Globus pallidus (tissue), 1 donor: ENCODE measurements at regions not wholly inside any gene's neighbourhood (a gene's known extent, or its start where the extent isn't known, plus 50 kb on each side); places are given as distances from the start of the nearest gene placed in this dataset.
A peak's percentile ranks its signal among the peaks of the same experiment; 100 is the strongest.

Source experiments
- DNase-seq: peaks from one replicate; pipeline ENCODE4 v3.0.0-alpha.2; 2015; ENCODE audit warnings: low spot score

DNA sequence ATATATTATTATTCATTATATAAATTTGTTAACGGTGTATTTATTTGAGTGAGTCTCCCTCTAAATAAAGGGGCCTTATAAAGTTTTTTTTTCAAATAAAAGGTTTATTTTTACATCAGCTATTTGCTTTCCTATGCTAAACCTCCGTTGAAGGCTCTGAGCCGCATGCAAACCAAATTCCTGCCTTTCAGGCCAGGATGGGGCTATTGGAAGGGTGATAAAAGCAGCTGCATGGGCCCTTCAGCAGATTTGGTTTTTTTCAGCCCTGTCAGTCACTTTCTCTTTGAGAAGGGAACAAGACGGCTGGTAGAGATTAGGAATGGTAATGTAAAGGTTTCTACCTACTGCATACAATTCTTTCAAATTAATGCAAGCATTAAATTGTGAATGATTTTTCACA, 244.2 kb downstream of the WNT5A start:
- DNase-seq: no peak

DNA sequence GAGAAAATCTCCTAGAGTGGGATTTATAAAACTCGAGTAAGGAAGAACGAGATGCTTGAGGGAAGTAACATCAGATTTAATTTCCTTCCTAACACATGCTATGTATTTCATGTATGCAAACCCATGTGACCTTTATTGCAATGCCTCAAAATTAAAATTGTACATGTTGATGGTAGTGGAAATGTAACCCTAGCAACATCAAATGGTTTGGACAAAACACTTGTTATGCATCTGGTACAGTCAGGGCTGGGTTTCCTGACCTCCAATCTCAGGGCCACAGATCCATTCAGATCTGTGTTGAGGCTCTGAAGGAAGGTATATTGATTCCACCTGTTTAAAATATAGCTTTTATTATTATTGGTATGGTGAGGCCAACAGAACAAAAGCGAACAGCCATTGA, 246.0 kb downstream of the WNT5A start:
- no peak for DNase-seq

DNA sequence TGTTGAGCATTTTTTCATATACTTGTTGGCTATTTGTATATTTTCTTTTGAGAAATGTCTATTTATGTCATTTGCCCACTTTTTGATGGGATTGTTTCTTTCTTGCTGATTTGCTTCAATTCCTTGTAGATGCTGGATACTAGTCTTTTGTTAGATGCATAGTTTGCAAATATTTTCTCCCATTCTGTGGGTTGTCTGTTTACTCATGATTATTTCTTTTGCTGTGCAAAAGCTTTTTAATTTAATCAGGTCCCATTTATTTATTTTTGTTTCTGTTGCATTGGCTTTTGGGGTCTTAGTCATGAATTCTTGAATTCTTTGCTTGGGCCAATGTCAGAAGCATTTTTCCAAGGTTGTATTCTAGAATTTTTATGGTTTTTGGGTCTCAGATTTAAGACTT, 251.7 kb downstream of the WNT5A start:
- DNase-seq: no peak

DNA sequence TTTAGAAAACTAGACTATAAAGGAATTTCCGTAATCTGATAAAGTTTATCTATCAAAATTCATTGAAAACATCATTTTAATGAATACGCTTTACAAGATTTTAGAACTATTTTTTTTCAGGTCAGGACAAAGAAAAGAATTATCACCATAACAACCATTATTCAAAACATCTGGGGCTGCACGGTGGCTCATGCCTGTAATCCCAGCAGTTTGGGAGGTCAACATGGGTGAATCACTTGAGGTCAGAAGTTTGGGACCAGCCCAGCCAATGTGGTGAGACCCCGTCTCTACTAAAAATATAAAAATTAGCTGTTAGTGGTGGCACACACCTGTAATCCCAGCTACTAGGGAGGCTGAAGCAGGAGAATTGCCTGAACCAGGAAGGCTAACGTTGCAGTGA, 260.4 kb downstream of the WNT5A start:
- DNase-seq: no peak

DNA sequence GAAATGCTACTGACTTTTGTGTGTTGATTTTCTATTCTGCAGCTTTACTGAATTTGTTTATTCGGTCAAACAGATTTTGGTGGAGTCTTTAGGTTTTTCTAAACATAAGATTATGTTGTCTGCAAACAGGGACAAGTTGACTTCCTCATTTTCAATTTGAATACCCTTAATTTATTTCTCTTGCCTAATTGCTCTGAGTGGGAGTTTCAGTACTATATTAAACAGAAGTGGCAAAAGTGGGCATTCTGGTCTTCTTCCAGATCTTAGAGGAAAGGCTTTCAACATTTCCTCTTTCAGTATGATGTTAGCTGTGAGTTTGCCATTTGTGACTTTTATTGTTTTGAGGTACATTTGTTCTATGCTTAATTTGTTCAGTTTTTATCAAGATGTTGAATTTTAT, 268.5 kb downstream of the WNT5A start:
- no peak for DNase-seq

DNA sequence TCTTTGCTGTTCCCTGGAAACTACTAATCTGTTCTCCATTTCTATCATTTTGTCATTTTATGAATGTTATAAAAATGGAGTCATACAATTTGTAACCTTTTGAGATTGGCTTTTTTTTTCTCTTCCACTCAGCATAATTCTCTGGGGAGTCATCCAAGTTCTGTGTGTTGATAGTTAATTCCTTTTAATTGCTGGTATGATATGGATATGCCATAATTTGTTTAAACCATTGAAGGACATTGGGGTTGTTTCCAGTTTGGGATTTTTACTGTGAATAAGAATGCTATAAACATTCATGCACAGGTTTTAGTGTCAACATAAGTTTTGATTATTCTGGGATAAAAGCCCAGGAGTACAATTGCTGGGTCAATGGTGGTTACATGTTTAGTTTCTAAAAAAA, 279.4 kb downstream of the WNT5A start:
- no peak for DNase-seq

DNA sequence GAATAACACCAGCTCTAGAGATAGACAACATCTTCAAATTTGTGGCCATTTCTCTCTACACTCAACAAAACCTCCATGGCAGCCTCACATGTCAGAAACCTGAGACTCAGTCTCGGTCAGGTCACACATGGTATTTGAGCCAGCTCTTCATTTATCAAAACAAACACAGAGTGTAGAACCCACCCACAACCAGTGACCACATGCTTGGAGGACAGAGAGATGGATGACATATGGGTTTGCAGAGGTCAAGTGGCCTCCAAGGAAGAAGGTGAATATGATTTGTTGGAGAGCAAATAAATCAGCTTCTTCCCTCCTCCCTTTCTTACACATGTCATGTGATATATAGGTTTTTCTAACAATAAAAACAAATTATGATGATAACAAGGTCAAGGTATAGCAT, 278.1 kb upstream of the LRTM1 start:
- DNase-seq: no peak

DNA sequence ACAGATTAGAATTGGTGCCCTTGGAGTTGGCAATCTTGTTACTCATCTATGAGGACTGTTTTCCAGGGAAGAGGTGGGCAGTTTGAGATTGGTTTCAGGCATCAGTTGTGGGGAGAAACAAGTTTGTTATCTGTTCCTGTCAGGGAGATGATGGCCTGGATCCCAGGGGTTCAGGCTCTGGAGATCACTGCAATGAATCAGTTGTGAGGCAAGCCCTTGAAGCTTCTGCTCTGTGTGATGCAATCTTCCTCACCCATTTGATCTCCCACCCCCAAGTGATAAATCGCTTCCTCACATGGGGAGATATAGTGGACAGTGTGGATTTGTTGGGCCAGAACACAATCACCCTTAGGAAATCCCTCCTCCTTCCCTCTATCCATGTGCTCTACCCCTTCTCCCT, 276.6 kb upstream of the LRTM1 start:
- DNase-seq: no peak

DNA sequence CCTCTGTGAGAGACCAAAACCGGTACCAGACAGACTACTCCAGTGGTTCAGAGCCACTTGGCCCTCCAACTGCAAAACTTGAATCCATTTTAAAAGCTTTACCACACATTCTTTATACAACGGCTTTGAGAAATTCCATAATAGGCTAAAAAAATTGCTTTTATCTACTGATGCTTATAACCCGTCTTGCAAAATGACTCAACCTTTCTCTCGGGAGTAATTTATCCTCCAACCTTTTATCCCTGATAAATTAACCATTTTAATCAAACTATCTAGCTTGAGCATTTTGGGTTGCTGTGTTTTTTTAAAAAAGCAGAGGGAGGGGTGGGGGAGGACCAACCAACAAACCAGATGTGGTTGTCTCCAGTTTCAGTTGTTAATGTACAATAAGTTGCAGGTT, 275.7 kb upstream of the LRTM1 start:
- no peak for DNase-seq

DNA sequence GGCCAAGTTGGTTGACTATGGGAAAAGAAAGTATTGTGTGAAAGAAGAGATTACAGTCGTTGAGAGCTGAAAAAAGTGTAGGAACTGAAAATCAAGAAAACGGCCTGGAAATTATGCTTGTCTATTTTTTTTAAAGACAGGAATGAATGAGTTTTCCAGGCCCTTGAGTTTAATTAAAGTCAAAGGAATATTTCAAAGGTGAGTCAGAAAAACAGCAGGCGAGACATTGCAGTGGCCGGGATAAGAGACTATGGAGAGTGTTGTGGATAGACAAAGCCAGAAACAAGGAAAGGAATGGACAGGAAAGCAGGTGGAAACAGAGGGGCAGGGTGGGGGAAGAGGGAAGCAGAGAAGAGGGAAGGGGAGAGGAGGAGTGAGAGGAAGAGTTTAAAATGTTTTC, 275.1 kb upstream of the LRTM1 start:
- DNase-seq: no peak

DNA sequence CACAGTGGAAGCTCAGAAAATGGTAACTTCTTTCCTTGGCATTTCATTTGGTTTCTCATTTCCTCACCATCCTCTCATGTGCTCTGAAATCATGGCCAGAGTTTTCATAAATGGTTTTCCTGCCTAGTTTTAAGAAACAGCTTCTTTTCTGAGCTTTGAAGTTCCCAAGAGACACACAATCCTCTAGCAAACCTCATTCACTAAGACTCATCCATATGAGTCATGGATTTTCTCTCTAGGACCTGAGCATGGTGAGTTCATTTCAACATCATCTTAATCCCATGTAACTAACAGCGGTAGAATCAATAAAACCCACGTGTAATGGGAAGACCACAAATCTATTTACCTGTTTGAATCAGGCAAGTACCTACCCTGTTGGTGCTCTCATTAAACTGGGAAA, 274.5 kb upstream of the LRTM1 start:
- DNase-seq: no peak

DNA sequence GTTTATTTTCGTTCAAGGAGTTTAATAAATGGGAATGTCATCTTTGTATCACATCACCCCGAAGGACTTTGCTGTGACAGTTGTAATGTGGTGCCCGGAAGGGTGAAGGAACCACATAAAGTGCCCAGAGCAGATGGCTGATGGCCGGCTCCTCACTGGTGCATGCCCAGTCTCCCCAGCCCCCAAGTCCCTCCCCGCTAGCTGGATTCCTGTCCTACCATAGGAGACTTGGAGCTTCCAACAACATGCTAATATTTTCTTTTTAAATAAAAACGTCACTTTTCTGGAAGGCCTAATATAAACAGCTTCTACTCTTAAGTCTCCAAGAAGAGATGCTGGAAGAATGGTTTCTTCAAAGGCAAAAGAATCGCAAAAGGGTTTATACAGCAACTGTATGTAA, 273.9 kb upstream of the LRTM1 start:
- DNase-seq: no peak

DNA sequence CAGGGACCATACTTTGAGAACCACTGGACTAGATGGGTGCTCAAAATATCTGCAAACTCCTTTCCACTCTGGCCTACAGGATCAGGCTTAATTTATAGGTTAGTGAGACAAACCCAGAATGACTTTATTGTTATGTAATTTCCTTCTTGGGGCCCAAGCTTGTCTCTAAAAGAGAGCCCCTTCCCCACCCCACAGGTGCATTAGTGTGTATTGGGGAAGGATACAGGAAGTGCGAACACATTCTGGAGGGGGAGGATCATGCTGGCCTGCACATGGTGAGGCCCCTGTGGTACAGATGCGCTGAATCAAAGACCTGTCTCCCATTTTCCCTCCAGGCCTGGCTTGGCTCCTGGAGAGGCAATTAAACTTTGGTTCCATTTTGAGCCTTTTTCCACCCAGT, 273.0 kb upstream of the LRTM1 start:
- DNase-seq: no peak

DNA sequence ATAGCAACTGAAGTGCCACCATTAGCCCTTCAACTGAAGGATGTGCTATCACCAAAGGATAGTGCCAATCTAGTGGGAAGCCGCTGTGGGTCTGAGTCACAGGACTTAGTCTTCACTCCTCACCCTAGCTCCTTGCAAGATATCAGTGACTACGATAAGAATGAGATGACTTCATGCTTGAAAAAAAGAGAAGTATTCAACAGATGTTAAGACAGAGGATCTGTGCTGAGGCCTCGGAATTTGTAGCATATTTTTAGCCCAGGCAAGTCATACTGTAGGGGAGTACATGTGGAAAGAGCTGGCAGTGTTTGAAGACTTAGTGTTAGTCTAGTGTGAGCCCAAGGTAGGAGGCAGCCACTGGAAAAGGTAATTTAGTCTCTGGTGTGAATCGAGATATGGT, 270.7 kb upstream of the LRTM1 start:
- no peak for DNase-seq

DNA sequence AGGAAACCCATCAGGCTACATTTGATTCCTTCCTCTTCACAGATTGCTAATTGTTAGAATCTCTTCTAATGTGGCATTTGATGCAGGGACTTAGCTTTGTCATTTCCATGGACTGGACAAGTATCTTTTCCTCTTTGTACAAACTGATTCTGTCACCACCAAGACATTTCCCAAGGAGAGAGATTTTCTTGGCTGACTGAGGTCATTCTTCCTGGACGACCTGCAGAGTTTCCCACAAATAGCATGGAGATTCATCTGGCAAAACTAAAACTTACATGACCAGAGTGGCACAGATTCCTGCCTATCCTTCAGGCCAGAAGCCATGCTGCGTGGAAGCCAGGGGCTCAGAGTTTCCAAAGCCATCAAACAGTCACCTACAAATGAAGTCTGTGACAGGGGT, 269.2 kb upstream of the LRTM1 start:
- no peak for DNase-seq

DNA sequence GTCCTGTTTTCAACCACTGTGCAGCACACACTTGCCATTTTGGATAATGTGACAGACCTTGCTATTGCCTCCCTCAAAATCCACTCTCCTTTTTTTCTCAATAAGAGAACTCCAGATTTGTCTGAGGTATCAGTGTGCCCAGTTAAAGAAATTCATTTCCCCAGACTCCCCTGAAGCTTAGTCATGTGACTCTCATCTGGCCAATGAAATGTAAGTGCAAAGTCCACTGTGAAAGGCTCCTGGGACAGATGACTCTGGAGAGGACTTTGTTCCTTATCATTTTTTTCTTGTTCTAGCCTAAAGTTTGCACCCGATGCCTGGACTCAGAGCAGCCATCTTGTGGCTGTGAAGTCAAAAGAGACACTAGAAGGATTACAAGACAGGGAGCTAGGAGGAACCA, 268.6 kb upstream of the LRTM1 start:
- DNase-seq: no peak

DNA sequence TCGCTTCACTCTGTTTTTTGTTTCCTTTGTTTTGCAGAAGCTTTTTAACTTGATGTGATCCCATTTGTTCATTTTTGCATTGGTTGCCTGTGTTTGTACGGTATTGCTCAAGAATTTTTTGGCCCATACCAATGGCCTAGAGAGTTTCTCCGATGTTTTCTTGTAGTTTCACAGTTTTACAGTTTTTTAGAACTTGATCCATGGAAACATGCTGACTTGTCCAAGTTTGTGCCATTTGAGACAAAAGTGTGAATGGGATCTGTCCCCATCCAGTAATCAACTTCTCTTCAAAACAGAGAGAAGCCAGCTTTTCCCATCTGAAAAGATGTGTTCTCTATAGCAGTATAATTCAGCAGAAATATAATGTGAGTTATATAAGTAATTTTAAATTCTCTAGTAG, 266.5 kb upstream of the LRTM1 start:
- DNase-seq: peak; percentile 3

DNA sequence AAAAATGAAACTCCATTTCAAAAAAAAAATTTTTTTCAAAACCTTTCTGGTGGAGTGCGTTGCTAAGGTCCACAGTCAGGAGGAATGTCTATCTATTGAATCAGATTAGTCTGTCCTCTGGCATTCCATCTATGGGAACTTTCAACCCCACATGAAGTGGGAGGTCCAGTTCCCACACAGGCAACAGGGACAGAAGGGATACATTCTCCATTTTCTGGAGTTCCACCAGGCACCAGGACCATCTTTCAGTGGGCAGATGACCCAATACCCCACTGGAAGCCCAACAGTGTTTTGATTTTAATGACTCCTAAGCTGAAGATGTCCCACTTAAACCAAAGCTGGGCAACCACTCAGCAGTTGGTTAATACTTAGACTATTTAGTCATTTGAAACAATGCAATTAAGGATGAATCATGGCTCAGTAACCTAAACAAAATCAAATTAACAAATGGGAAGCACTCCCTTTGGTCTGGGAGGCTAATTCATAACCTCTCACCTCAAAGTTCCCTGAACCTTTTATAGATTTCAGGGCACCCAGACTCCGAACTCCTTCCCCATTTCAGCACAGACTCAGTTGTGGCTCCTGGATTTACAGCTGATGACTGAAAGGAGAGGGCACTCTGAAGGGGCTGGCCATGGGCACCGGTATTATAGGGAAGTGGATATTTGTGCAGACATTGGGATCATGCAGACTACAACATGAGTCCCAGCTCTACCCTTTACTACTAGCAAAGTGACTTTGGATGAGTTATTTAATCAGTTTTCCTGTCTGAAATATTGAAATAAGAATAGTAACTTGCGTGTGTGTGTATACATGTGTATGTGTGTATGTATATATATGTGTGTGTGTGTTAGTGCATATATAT, 264.3 kb upstream of the LRTM1 start:
- no peak for DNase-seq

DNA sequence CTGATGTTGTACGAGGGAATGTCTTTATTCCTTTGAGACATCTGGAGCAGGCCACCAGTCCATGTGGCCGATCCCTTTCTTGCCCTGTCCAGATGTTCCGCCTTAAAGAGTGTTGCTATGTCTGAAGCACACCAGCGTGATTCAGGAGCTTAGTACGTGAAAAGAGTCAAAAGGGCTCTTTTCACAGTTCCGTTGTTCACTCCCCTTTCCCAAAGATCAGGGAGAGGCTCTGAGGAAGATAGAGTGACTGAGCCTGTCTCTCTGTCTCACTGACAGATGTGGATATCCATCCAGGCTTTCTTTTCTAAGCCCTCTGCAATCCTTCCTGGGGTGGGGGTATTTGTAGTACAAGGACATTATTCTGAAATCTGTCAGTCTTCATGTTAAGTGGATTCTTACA, 262.5 kb upstream of the LRTM1 start:
- no peak for DNase-seq

DNA sequence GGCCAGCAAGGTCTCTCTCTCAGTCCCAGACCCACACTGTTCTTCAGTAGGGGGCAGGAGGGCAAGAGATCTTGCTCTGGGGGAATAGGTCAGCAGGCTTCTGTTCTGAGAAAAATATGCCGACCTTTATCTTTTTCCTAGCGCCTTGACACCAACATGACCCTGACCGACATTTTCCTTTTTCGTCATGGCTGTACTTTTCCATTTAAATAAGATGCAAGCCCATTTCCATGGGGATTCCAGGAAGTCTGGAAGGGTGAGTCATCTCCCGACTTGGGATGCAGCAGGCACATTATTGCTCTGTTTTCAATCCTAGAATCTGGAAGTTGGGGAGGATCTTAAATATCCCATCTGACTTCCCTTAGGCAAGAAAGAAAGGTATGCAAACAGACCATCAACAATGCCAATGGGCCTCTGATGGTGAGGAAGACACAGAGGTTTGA, 261.5 kb upstream of the LRTM1 start:
- no peak for DNase-seq

DNA sequence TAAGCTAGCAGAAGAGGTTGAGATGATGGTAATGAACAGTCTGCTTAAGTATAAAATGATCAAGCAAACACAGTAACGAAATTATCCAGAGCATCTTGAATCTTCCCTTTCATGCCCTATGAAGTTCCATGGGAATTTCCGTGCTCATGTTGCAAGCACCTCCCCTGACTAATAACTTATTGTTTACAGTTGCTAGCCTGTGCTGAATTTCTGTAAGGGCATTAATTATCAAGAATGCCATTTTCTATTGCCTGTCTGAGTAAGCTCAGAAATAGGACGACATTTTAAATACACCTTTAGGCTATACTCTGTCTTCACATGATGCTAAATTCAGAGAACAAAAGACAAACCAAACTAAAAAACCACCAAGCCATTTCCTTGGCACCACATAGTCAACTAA, 257.5 kb upstream of the LRTM1 start:
- DNase-seq: no peak

DNA sequence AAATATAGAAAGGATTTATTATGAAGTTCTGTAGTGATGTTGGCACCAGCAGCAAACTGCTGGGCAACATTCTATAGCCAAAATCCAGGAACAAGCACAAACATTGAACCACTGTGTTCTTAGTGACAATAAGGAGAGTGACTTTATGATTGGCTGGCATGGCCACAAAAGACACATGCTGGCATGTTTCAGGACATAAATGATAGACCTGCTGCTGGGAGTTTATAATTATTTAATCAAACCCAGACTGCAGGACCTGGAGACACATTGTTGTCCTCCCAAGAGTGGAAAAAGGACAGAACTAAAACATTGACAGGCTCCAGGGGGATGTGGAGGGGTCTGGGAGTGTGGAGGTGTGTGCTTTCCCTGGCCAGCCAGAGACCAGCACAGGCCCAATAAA, 255.3 kb upstream of the LRTM1 start:
- DNase-seq: no peak

DNA sequence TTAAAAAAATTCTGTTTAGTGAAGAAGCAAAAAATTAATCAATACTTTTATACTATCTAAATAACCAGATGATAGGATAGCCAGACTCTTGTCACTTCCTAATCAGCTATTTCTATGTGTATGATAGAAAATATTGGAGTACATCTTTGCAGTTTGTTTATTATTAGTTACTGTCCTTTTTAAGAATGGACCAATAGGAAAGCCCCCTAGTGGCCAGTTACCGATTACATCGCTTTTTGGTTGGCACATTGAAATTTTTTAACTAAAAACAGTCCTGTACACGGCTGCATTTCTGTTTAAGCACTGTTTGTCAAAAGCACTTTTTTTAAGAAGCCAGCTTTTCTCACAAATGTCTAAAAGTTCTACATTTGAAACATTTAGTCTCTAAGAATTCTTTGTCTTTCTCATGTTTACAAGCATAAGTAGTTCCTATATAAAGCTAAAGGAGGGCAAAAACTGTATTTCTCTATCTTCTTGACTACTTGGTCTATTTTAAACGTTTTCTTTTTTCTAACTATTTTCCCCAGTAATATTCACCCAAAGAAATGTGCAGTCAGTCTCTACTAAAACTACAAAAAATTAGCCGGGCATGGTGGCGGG, 253.2 kb upstream of the LRTM1 start:
- DNase-seq: peak; percentile 19

DNA sequence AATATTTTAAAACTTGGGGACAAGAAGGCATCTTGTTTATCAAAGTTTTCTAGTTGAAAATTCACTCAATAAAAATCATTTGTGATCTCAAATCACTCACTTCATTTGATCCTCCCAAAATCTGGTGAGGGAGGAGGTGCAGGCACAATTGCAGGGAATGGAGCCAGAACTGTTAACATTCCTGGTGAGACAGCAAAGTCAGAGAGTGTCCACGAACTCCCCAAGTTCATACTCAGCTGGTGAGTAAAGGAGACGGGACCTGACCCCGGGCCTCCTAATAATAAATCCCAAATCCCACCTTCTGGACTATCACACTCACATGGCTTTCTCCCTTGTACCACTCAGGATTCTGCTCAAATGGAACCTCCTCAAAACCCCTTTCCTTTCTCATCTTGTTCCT, 252.3 kb upstream of the LRTM1 start:
- DNase-seq: no peak
